ENCODE measurements at regions not wholly inside any gene's neighbourhood (a gene's known extent, or its start where the extent isn't known, plus 50 kb on each side); places are given as distances from the start of the nearest gene placed in this dataset.
A peak's percentile ranks its signal among the peaks of the same experiment; 100 is the strongest.

DNA sequence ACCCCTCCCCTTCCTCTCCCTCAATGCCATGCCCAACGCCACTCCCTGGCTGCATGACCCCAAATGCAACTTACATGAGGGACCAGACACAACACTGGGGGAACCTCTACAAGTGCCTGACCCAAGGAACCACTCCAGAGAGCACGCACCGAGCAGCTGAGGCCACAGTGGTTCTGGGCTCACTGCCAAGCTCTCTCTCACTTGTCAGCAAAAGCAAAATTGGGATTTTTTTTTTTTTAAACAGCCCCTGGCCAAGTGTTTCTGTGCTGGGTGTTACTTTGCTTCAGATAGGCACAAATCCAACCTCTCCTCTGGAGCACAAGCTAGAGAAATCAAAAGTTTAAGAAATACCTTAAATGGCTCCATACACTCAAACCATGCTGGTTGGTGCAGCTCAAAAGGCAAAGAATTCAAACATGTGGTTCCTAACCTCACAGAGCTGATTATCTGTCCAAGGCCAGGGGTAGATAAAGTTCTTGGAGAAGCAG, 363.0 kb downstream of the SETD4 start:
- peak; percentile 17 to 35 for DNase-seq (ENCODE audit: low read depth in 2 of 2)

DNA sequence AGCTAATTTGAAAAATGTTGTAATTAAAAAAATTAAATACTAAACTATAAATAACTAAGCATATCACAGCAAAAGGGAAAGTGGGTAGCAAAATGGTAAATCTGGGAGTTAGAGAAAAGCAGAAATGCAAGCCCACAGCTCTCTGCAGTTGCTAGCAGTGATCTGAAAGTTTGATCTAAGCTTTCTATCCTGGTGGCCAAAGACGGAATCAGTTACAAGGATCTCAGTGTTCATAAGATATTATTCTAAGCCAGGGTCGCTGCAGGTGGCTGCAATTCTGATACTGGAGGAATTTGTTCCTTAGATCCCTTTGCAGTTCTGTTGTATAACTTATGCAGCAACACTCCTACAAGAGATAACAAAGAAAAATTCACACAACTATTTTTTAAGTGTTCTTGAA, 363.7 kb downstream of the SETD4 start:
- no peak for DNase-seq (ENCODE audit: low read depth in 2 of 2)

GRCh38 chr21:35692311-35692710, 368.0 kb downstream of the SETD4 start:
- no peak for DNase-seq (ENCODE audit: low read depth in 2 of 2)

- DNase-seq (ENCODE audit: low read depth in 2 of 2), result no peak
These were observed 369.9 kb downstream of the SETD4 start for GRCh38 chr21:35690436-35690835.

DNA sequence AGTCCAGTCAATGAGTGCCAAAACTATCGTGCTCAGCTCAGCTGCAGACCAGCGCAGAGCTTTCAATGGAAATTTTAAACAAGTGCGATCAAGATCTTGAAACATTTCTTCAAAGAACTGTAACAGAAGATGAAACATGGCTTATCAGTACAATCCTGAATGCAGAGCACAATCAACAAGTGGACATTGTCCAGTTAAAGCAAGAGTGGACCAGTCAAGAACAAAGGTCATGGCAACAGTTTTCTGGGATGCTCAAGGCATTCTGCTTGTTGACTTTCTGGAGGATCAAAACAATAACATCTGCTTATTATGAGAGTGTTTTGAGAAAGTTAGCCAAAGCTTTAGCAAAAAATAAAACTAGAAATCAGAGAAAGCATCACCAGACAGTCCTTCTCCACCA, 374.2 kb downstream of the SETD4 start:
- no peak for DNase-seq (ENCODE audit: low read depth in 2 of 2)

- no peak for DNase-seq (ENCODE audit: low read depth in 2 of 2)
These were observed 376.5 kb downstream of the SETD4 start for GRCh38 chr21:35683664-35684304.

- DNase-seq (ENCODE audit: low read depth in 2 of 2), result no peak
These were observed 377.3 kb downstream of the SETD4 start for GRCh38 chr21:35682904-35683549.

DNA sequence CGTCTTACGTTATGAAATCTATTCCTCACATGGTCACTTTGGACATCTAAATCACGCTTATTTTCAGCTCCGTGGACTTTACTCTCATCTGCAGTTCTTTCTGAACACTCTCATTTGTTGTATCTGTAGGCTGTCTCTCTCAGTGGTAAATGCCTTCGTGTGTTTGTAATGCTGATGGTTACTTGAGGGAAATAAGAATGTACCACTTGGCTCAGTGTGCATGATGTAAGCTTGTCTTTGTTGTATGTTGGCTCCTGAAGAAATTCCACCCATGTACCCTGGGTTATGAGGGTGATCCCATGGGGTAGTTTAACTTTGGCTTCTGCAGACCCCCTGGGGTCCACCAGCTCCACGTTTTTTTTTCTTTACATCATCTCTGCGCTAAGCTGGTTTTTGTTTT, 378.4 kb downstream of the SETD4 start:
- no peak for DNase-seq (ENCODE audit: low read depth in 2 of 2)

GRCh38 chr21:35679076-35679475, 381.2 kb downstream of the SETD4 start:
- DNase-seq (ENCODE audit: low read depth in 2 of 2), result no peak

DNA sequence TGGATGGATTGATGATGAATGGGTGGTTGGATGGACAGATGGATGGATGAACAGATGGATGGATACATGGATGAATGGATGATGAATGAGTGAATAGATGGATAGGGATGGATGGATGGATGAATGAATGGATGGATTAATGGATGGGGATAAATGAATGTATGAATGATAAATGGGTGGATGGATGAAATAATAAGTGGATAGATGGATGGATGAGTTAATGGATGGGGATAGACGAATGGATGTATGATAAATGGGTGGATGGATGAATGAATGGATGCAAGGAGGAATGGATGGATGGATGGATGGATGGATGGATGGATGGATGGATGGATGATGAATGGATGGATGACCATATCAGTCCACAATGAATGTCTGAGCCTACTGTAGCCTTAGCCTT, 381.9 kb downstream of the SETD4 start:
- DNase-seq (ENCODE audit: low read depth in 2 of 2), result no peak

GRCh38 chr21:35677298-35677841, 383.0 kb downstream of the SETD4 start:
- no peak for DNase-seq (ENCODE audit: low read depth in 2 of 2)

- no peak for DNase-seq (ENCODE audit: low read depth in 2 of 2)
These were observed 385.3 kb downstream of the SETD4 start for GRCh38 chr21:35674895-35675470.

GRCh38 chr21:35674091-35674671, 386.1 kb downstream of the SETD4 start:
- no peak for DNase-seq (ENCODE audit: low read depth in 2 of 2)

DNA sequence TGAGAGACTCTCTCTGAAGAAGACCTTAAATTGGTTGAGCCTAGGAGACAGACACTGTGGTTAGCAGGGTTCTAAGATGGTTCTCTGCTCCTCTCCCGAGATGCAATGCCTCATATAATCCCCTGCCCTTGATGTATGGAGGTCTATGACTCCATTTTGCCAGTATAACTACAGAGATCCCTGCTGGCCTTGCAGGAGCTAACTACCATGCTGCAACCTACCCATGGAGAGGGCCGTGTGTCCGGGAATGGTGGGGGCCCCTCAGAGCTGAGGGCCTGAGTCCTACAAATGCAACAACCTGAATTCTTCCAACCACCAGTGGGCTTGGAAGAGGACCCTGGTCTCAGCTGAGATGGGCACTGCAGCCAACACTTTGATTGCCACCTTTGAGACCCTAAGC, 388.0 kb downstream of the SETD4 start:
- no peak for DNase-seq (ENCODE audit: low read depth in 2 of 2)

DNA sequence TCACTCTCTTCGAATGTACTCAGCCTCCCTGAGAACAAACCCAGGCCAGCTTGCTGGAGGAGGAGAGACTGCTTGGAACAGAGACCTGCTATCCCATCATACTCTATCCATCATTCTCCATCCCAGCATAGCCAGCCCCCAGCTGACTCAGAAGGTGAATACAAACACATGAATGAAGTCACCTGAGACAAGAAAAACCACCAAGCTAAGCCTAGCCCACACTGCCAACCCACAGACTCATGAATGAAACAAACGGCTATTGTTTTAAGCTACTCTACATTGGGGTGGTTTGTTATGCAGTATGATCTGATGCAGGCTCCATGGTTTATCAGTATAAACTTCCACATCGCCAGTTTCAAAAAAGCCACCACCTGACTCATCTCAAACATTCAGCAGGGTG, 395.6 kb downstream of the SETD4 start:
- no peak for DNase-seq (ENCODE audit: low read depth in 2 of 2)

- DNase-seq (ENCODE audit: low read depth in 2 of 2), result no peak
These were observed 396.3 kb downstream of the SETD4 start for GRCh38 chr21:35663856-35664606.

DNA sequence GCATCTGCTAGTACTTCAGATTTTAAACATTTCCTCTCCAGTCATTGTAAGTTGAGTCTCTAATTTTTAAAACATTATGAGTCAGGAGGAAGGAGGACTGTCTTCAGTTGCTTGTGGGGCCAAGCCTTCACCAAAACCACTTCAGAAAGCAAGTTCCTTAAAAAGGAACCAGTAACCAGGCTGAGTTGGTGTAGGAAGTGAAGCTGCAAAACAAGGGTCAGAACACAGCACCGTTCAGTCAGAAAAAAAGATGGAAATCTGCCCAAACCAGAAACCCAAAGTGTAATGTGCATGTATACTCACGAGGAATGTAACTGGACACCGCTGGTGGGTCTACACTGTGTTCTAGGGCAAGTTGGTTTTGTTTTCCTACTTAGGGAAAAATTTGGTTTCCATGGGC, 402.1 kb downstream of the SETD4 start:
- DNase-seq (ENCODE audit: low read depth in 2 of 2), result peak; percentile 73 to 75

DNA sequence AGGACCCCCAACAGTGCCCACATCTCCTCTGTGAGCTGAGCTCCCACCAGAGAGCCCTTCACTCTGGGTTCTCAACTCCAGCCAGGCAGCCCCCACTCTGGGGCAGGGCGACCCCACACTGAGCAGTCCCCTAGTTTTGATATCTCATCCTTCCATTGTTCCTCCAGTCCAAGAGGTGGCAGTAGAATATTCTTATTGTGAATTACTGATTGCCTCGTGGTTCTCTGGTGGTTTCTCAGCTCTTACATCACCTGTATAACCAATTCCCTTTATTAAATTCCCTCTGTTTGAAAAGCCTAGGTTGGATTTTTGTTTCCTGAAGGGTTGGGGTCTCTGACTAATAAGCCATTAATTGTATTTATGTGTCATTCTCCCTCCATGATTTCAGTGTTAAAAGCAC, 407.5 kb downstream of the SETD4 start:
- DNase-seq (ENCODE audit: low read depth in 2 of 2), result no peak

GRCh38 chr21:35652196-35652595, 408.1 kb downstream of the SETD4 start:
- no peak for DNase-seq (ENCODE audit: low read depth in 2 of 2)

DNA sequence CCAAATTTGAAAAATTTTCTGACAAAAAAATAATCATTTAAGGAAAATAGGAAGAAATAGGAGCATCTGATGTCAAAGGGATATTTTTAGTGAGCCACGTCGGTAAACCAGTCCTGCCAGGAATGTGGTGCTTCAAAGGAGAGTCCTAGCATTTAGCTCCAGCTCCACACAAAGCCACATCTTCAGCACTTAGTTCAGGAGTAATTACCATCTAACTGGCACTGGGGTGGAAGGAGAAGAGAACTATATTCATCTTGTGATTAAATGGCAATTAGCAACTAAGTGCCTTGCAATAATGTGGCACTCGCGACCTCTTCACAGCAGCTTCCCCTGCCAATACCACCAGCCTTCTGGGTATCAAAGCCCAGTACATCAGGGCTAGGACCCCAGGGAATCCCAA, 409.1 kb downstream of the SETD4 start:
- no peak for DNase-seq (ENCODE audit: low read depth in 2 of 2)

DNA sequence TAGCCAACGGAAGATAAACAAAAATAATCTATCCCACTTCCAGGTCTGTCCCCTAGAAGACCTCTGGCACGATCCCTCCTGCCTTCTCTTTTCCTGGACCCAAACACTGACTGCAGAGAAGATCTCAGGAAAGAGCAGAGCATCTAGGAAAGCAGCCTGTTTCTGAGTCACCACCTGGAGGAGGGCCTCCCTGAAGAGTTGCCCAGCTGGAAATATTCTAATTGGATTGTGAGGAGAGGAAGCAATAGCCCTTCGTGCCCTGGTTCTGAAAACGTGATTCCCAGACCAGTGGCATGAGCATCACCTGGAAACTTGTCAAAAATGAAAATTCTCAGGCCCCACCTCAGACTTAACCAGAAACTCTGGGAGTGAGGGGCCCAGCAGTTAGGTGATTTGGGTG, 411.1 kb downstream of the SETD4 start:
- no peak for DNase-seq (ENCODE audit: low read depth in 2 of 2)

DNA sequence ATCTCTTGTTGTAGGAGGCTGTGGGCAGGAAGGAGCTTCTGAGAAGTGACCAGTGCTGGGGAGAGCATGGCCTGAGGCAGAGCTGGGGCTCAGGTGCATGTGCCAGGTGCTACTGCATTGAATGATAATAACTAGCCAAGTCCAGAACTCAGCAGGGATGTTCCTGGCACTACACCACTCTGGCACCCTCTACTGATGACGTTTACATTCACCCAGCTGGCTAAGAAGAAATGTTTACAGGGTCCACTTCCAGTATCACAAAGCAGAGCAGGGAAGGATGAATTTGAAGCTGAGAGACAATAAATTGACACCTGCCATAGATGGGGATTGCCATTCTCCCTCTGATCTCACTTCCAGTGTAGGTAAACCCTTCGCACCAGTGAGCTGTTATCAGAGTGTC, 411.8 kb downstream of the SETD4 start:
- DNase-seq (ENCODE audit: low read depth in 2 of 2), result no peak
